IMR-90 (cell line): ENCODE measurements at regions not wholly inside any gene's neighbourhood (a gene's known extent, or its start where the extent isn't known, plus 50 kb on each side); places are given as distances from the start of the nearest gene placed in this dataset.

Experiments
- CTCF ChIP-seq: conservative IDR thresholded peaks from 2 replicates; pipeline ENCODE4 v1.5.1; 2012; ENCODE audit warnings: mild to moderate bottlenecking, low read depth, low read length, improper control_type of control experiment
- MAFK ChIP-seq: IDR thresholded peaks from 2 replicates; pipeline ENCODE4 v1.6.1; 2012; ENCODE audit warnings: low read depth, low read length, improper control_type of control experiment
- NFE2L2 ChIP-seq: fragments of 150-350 bp; IDR thresholded peaks from 2 replicates; pipeline ENCODE4 v1.6.1; 2016; ENCODE audit warnings: low read depth, mild to moderate bottlenecking, low read length
- POLR2A ChIP-seq: IDR thresholded peaks from 2 replicates; pipeline ENCODE4 v1.6.1; 2012; ENCODE audit warnings: mild to moderate bottlenecking, low read depth, low read length
- RAD21 ChIP-seq: IDR thresholded peaks from 2 replicates; pipeline ENCODE4 v1.6.1; 2012; ENCODE audit warnings: low read length, improper control_type of control experiment
- SMC3 ChIP-seq: fragments of 150-350 bp; IDR thresholded peaks from 2 replicates; pipeline ENCODE4 v1.6.1; 2016; ENCODE audit warnings: low read depth, mild to moderate bottlenecking, antibody characterized with exemption, low read length, moderate library complexity
- TF ChIP-seq, protein P1 (sequence below): fragments of 150-350 bp; IDR thresholded peaks from 2 replicates; pipeline ENCODE4 v1.6.1; 2017; ENCODE audit warnings: mild to moderate bottlenecking, antibody characterized with exemption, low read length, low read depth

GRCh38 chr20:16863303-16863702, 115.1 kb downstream of the OTOR start:
- TF ChIP-seq, protein P1, sequence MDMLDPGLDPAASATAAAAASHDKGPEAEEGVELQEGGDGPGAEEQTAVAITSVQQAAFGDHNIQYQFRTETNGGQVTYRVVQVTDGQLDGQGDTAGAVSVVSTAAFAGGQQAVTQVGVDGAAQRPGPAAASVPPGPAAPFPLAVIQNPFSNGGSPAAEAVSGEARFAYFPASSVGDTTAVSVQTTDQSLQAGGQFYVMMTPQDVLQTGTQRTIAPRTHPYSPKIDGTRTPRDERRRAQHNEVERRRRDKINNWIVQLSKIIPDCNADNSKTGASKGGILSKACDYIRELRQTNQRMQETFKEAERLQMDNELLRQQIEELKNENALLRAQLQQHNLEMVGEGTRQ, result no peak
- TF ChIP-seq RAD21 (no peak), CTCF (no peak), MAFK (no peak), NFE2L2 (no peak), POLR2A (no peak), SMC3 (no peak)
